Right cardiac atrium (tissue), 5 donors: ENCODE measurements at regions not wholly inside any gene's neighbourhood (a gene's known extent, or its start where the extent isn't known, plus 50 kb on each side); places are given as distances from the start of the nearest gene placed in this dataset.
"Not testable (repeated sequence)": the region's sequence is repeated elsewhere in the genome, so short reads cannot be mapped to it uniquely, and the experiment has no call there.

Experiments used
- ATAC-seq, 2 donors: fragments of 200-7000 bp; cut with Tn5 transposase; one replicate each; pipeline versions ENCODE4 v1.8.0 to v1.9.1; 2020; ENCODE audit warnings: moderate library complexity in 2 of 2, mild to moderate bottlenecking in 1 of 2
- DNase-seq, 3 donors: peaks; one replicate each; pipeline ENCODE4 v3.0.0-alpha.2; 2020
- H3K27ac ChIP-seq: one replicate; pipeline ENCODE4 v1.5.1; 2013; ENCODE audit warnings: mild to moderate bottlenecking, low read length, control low read depth, moderate library complexity
- H3K27me3 ChIP-seq: one replicate; pipeline ENCODE4 v1.6.1; 2013; ENCODE audit not compliant: control insufficient read depth, insufficient read depth
- H3K4me1 ChIP-seq: one replicate; pipeline ENCODE4 v1.6.1; 2013; ENCODE audit warnings: low read length; ENCODE audit not compliant: control insufficient read depth, insufficient read depth
- H3K4me3 ChIP-seq: one replicate; pipeline ENCODE4 v1.5.1; 2013; ENCODE audit warnings: low read length, control low read depth
- H3K9me3 ChIP-seq: one replicate; pipeline ENCODE4 v1.6.1; 2013; ENCODE audit warnings: low read length; ENCODE audit not compliant: control insufficient read depth
- WGBS: extraction: QIAGEN DNeasy Blood & Tissue Kit; methylation state at CpG from one replicate; pipeline ENCODE4 v1.1.7; 2013; 5-methylcytosine and 5-hydroxymethylcytosine counted together
- intact Hi-C, 4 donors: fragments of 100-400 bp; cut with DNase I; formaldehyde crosslinking; loops; one replicate each; pipeline versions ENCODE4 v1.11.0 to v1.14.0; 2022 to 2023
- donor health status: healthy with polysubstance abuse.
- donor health status: DM: no; HTN: yes; CAD: no.
- donor health status: DM: no; HTN: no; CAD: no.
- donor health status: DM: no; HTN: yes; CAD: no; lungs with severe emphysema.
- donor health status: DM: yes; HTN: yes; CAD: no.

- intact Hi-C loops, result loop anchor here (2.0 to 10.0 kb wide), 3 partner anchors 175 to 283 kb away; partner anchors contain the start of gene NAMPT (in 2 of the 4)
- no peak for ATAC-seq
- H3K9me3 ChIP-seq, result no peaks in the 10 kb centered on the region
- H3K27ac ChIP-seq, result no peak overlapping the region
- no peak overlapping the region for H3K4me3 ChIP-seq
- no peaks in the 10 kb centered on the region for H3K27me3 ChIP-seq
- H3K4me1 ChIP-seq, result no peaks in the 10 kb centered on the region
- DNase-seq, result no peak
- WGBS, result 92% methylated on average over 7 of the region's 7 CpGs
Measured at GRCh38 chr7:106459397-106460072, 174.8 kb upstream of the NAMPT start.

GRCh38 chr7:106457678-106458077, 172.9 kb upstream of the NAMPT start:
- WGBS, result 92% methylated on average over 4 of the region's 4 CpGs
- intact Hi-C loops, result no loop called here

GRCh38 chr7:106456329-106456728, 171.5 kb upstream of the NAMPT start:
- DNase-seq (no peak), ATAC-seq (no peak)
- H3K4me3 ChIP-seq, result no peak overlapping the region
- H3K9me3 ChIP-seq, result no peaks in the 10 kb centered on the region
- no peak overlapping the region for H3K27ac ChIP-seq
- intact Hi-C loops, result no loop called here
- H3K27me3 ChIP-seq, result no peaks in the 10 kb centered on the region
- H3K4me1 ChIP-seq, result no peaks in the 10 kb centered on the region

More at GRCh38 chr7:106457678-106458077, 172.9 kb upstream of the NAMPT start:
- no peak overlapping the region for H3K27ac ChIP-seq
- no peaks in the 10 kb centered on the region for H3K4me1 ChIP-seq
- ATAC-seq (no peak), DNase-seq (no peak)
- no peak overlapping the region for H3K4me3 ChIP-seq
- H3K9me3 ChIP-seq, result no peaks in the 10 kb centered on the region
- H3K27me3 ChIP-seq, result no peaks in the 10 kb centered on the region

- WGBS, result 74% methylated on average over 5 of the region's 5 CpGs
- ATAC-seq, result no peak
- DNase-seq, result no peak
- Histone ChIP-seq H3K4me3 (no peak overlapping the region), H3K9me3 (no peaks in the 10 kb centered on the region), H3K4me1 (no peaks in the 10 kb centered on the region), H3K27ac (no peak overlapping the region), H3K27me3 (no peaks in the 10 kb centered on the region)
- intact Hi-C loops, result no loop called here
Measured at GRCh38 chr7:106452031-106452851, 167.5 kb upstream of the NAMPT start.

GRCh38 chr7:106451171-106451570, 166.4 kb upstream of the NAMPT start:
- WGBS, result 94% methylated on average over 4 of the region's 4 CpGs
- no peaks in the 10 kb centered on the region for H3K4me1 ChIP-seq
- intact Hi-C loops, result no loop called here

GRCh38 chr7:106450716-106451115, 165.9 kb upstream of the NAMPT start:
- DNase-seq (no peak), ATAC-seq (no peak)
- H3K27me3 ChIP-seq, result no peaks in the 10 kb centered on the region
- H3K4me3 ChIP-seq, result no peak overlapping the region
- no peaks in the 10 kb centered on the region for H3K9me3 ChIP-seq
- no peaks in the 10 kb centered on the region for H3K4me1 ChIP-seq
- no peak overlapping the region for H3K27ac ChIP-seq
- WGBS, result 71% methylated on average over 3 of the region's 3 CpGs
- intact Hi-C loops, result no loop called here

More at GRCh38 chr7:106451171-106451570, 166.4 kb upstream of the NAMPT start:
- H3K27ac ChIP-seq, result no peak overlapping the region
- H3K27me3 ChIP-seq, result no peaks in the 10 kb centered on the region
- no peak for DNase-seq
- no peak for ATAC-seq
- H3K9me3 ChIP-seq, result no peaks in the 10 kb centered on the region
- no peak overlapping the region for H3K4me3 ChIP-seq

- Histone ChIP-seq H3K4me3 (no peak overlapping the region), H3K27ac (no peak overlapping the region), H3K9me3 (no peaks in the 10 kb centered on the region), H3K4me1 (no peaks in the 10 kb centered on the region), H3K27me3 (no peaks in the 10 kb centered on the region)
- WGBS, result 81% methylated on average over 7 of the region's 7 CpGs
- intact Hi-C loops, result no loop called here
- no peak for DNase-seq
- ATAC-seq, result no peak
Measured at GRCh38 chr7:106448992-106449859, 164.4 kb upstream of the NAMPT start.

- ATAC-seq (no peak), DNase-seq (no peak)
- Histone ChIP-seq H3K27me3 (no peaks in the 10 kb centered on the region), H3K27ac (no peak overlapping the region), H3K4me1 (no peaks in the 10 kb centered on the region), H3K9me3 (no peaks in the 10 kb centered on the region), H3K4me3 (no peak overlapping the region)
- 52% methylated on average over 1 of the region's 1 CpG for WGBS
- intact Hi-C loops, result no loop called here
Measured at GRCh38 chr7:106448346-106448991, 163.7 kb upstream of the NAMPT start.

- Histone ChIP-seq H3K9me3 (no peaks in the 10 kb centered on the region), H3K4me3 (no peak overlapping the region), H3K27me3 (no peaks in the 10 kb centered on the region), H3K4me1 (no peaks in the 10 kb centered on the region), H3K27ac (no peak overlapping the region)
- peak in 1 of 2 donors; percentile 36 for ATAC-seq
- intact Hi-C loops, result no loop called here
- 85% methylated on average over 3 of the region's 3 CpGs for WGBS
- no peak for DNase-seq
Measured at GRCh38 chr7:106447318-106447847, 162.6 kb upstream of the NAMPT start.

GRCh38 chr7:106445366-106445765, 160.6 kb upstream of the NAMPT start:
- DNase-seq, H3K27me3 ChIP-seq, H3K9me3 ChIP-seq, H3K4me1 ChIP-seq, intact Hi-C loops, H3K27ac ChIP-seq, H3K4me3 ChIP-seq, ATAC-seq: not testable (repeated sequence)
